ENCODE measurements at regions not wholly inside any gene's neighbourhood (a gene's known extent, or its start where the extent isn't known, plus 50 kb on each side); places are given as distances from the start of the nearest gene placed in this dataset.

DNA sequence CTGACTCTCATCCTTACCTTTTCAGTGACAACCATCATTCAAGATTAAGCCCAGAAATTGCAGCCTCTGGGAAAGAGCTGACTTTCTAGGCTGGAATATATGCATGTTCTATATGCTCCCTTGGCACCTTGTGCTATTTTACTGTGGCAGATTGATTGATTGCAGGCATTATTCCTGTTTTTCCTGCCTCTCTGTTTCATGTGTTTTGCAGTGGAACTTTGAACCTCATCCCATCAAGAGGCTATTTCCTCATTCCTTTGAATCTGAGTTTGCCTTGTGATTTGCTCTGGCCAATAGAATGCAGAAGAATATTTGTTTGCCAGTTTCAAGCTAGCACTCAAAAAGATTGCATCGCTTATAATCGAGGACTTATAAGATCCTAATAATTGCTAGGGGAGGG is 174.8 kb upstream of the DCN start:
- TF ChIP-seq, protein P1, sequence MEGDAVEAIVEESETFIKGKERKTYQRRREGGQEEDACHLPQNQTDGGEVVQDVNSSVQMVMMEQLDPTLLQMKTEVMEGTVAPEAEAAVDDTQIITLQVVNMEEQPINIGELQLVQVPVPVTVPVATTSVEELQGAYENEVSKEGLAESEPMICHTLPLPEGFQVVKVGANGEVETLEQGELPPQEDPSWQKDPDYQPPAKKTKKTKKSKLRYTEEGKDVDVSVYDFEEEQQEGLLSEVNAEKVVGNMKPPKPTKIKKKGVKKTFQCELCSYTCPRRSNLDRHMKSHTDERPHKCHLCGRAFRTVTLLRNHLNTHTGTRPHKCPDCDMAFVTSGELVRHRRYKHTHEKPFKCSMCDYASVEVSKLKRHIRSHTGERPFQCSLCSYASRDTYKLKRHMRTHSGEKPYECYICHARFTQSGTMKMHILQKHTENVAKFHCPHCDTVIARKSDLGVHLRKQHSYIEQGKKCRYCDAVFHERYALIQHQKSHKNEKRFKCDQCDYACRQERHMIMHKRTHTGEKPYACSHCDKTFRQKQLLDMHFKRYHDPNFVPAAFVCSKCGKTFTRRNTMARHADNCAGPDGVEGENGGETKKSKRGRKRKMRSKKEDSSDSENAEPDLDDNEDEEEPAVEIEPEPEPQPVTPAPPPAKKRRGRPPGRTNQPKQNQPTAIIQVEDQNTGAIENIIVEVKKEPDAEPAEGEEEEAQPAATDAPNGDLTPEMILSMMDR (IDR thresholded peaks at IDR 0.05), result no peak
- TF ChIP-seq EZH2 (IDR thresholded peaks at IDR 0.05; ENCODE audit: borderline replicate concordance, insufficient read depth, low read depth, low read length, poor library complexity, severe bottlenecking), result no peak
